ENCODE measurements at regions not wholly inside any gene's neighbourhood (a gene's known extent, or its start where the extent isn't known, plus 50 kb on each side); places are given as distances from the start of the nearest gene placed in this dataset.
"Not testable (repeated sequence)": the region's sequence is repeated elsewhere in the genome, so short reads cannot be mapped to it uniquely, and the experiment has no call there.

DNA sequence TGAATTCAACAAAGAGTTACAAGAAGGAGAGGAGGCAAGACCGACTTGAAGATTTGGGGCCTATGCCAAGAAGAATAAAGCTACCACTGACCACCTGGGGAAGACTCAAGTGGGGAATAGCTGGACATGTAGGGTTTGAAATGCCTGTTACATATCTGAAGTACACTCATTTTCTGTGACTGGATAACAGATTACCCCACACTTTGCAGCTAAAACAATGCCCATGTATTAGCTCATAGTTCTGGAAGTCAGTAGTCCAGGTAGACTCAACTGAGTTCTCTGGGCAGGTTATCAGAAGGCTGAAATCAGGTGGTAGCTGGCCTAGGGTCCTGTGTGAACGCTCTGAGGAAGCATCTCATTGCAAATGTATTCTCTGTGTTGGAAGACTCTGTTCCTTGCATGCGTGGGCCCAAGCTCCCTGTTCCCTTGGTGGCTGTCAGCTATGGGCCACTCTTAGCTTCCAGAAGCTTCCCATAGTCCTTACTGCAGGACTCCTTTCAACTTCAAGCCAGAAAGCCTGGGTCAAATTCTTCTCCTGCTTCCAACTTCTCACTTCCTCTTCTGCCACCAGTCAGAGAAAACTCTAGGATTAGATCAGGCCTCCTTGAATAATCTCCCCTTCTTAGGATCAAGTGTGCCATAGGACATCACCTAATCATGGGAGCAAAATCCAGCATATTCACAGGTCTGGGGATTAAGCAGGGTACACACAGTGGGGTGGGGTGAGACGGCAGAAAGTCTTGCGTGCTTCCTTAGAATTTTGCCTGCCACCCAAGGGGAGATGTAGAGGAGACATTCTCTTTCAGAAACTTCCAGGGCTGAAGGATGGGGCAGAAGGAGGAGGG is 187.8 kb downstream of the SHQ1 start:
- no peak for DNase-seq

DNA sequence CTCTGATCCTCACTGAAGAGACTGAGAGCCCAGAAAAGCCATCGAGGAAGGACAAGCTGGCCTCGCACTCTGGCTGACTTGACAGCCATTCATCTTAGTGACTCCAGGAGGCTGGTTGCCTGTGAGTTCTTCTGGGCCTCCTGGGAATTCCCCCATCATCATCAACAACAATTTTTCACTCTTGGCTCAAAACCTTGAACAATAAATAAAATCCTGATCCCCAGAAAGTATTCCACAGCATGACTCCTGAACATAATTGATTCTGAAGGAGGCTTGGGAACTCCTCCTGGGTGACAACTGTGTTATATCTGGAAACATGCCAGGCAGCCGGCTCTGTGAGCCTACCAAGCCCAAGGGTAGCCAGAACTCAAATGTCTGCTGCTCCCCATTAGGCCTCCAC is 188.6 kb downstream of the SHQ1 start:
- DNase-seq = no peak

GRCh38 chr3:72659188-72659587 is 189.1 kb downstream of the SHQ1 start:
- no peak for DNase-seq

DNA sequence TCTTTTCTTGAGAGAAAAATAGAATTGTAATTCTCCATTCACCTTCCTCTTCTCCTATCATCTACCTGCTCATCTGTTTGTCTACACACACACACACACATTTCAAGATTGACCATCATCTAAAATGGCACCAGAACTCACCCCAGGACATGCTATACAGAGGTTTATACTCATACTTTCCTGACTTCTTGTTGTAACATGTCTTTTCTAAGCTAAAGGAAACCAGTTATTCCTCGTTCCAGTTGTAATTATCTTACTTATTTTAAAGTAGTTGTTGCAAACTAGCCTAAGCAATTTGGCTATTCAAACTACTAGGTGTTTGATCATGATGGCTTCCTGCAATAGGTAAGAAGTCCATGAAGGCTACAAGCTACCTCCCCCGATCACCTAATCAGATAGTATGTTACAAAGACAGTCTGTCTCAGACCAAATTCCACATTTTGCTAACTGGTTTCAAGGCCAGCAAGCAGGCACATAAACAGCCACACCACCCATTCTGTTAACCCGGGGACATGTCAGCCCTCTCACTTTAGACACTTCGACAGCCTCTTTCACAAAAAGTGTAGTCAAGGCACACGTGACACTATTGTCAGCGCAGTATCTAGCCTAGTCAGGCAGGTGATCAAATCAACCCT is 189.7 kb downstream of the SHQ1 start:
- DNase-seq = no peak

DNA sequence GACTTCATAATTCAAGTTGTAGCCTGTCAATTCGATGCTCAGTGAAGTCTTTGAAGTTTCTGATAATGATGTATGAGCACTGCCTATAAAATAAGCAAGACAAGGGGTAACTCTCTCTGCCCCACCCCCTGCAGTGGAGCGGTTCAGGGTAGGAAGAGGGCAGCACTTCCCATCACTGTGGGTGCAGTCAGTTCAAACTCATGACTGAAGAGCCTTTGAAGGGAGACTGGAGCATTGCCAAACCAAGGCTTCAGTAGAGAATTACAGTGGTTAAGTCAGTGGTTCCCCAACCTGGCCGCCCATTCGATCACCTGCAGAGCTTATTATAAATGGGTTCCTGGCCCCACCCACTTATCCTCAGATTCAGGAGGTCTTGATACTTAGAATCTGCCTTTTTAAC is 190.6 kb downstream of the SHQ1 start:
- DNase-seq = peak; percentile 18

DNA sequence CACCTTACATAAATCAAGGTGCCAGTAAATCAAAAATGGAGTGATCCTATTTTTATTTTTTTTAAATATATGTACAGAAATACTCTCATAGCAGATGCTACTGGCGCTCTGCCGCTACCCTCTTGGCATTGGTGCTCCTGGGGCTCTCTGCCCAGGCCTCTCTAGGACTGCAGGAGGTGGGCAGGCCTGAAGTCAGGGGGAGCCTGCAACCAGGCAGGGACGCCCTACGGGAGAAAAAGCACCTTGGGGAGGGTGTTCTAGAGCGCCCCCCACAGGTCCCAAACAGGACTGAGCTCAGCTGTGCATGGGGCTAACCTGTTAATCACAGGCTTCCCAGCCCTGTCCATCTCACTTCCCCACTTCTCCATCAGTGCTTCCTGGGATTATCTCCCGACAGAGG is 192.5 kb downstream of the SHQ1 start:
- DNase-seq = no peak

- DNase-seq = no peak
Measured at GRCh38 chr3:72655131-72655551, 193.1 kb downstream of the SHQ1 start.

DNA sequence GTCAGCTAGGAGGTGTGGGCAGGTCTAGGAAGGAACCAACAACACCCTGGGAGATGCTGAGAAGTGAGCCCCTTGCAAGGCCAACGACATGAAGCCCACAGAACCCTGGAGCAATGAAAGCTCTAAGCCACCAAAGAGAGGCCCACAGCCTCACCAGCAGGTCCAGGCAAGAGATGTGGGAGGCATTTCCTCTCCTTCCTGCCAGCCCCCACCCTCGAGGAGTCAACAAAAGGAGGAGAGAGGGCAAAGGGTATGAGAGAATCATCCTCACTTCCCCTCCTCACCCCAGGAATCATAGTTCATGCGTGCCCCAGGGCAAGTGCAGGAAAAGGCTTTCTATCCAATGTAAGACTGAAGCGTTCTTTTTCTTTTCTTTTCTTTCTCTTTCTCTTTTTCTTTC is 195.8 kb downstream of the SHQ1 start:
- no peak for DNase-seq

- DNase-seq = no peak
Measured at GRCh38 chr3:72651498-72651897, 196.7 kb downstream of the SHQ1 start.

DNA sequence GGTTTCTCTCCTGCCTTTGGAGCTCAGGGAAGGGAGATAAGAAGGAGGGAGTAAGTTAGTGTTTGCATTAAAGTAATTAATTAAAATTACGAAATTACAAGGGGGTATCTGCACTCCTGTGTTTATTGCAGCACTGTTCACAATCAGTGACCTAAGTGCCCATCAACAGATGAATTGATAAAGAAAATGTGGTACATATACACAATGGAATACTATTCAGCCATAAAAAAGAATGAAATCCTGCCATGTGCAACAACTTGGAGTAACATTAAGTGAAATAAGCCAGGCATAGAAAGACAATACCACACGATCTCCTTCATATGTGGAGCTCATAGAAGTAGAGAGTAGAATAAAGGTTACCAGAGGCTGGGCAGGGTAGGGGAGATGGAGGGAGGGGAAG is 202.0 kb downstream of the SHQ1 start:
- no peak for DNase-seq

GRCh38 chr3:72643635-72644034 is 204.6 kb downstream of the SHQ1 start:
- DNase-seq = not testable (repeated sequence)

DNA sequence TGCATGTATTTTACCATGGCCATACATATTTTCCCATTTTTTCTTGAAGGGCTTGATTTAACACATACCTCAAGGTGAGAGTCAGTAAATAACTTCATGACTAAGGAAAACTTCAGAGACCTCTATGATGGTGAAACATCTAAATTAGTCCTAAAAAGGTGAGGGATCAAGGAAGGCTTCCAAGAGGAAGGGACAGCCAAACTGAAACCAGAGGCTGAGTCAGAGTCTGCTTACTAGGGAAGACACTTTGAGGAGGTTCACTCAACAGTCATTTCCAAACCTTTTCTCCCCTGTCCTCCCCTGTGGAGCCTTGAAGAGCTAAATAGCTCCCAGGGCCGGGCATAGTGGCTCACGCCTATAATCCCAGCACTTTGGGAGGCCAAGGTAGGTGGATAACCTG is 206.6 kb downstream of the SHQ1 start:
- DNase-seq = no peak

GRCh38 chr3:72641072-72641471 is 207.2 kb downstream of the SHQ1 start:
- no peak for DNase-seq

- no peak for DNase-seq
Measured at GRCh38 chr3:72636969-72637597, 211.2 kb downstream of the SHQ1 start.

- DNase-seq = no peak
Measured at GRCh38 chr3:72635551-72635950, 212.7 kb downstream of the SHQ1 start.

GRCh38 chr3:72634128-72634527 is 214.1 kb downstream of the SHQ1 start:
- DNase-seq = no peak

DNA sequence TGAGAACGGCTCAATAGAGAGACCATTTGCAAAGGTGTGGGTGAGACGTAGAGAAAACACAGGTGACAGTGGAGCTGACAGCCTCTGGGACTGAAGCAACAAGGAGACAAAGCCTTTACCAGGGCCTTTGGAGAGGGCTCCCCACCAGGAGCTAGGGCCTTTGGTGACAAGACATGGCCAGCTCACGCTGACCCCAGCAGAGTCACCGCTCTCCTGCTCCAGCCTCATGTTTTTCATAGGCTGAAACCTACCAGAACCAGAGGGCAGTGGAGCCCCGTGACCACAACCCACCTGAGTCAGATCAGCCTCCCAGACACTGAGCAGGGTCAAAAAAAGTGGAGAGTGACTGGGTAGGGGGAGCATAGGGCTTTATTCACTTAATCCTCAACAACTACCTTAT is 214.7 kb downstream of the SHQ1 start:
- no peak for DNase-seq

- DNase-seq = no peak
Measured at GRCh38 chr3:72633121-72633520, 215.1 kb downstream of the SHQ1 start.

- no peak for DNase-seq
Measured at GRCh38 chr3:72632129-72632528, 216.1 kb downstream of the SHQ1 start.

GRCh38 chr3:72630969-72631344 is 217.3 kb downstream of the SHQ1 start:
- no peak for DNase-seq

- DNase-seq = no peak
Measured at GRCh38 chr3:72630327-72630968, 217.8 kb downstream of the SHQ1 start.

- DNase-seq = no peak
Measured at GRCh38 chr3:72629191-72629631, 219.0 kb downstream of the SHQ1 start.

- no peak for DNase-seq
Measured at GRCh38 chr3:72628065-72628464, 220.2 kb downstream of the SHQ1 start.

- no peak for DNase-seq
Measured at GRCh38 chr3:72627271-72627670, 221.0 kb downstream of the SHQ1 start.

All from activated naive CD4-positive, alpha-beta T cell treated with Interleukin-2 at 50 U/mL for 16 hours (primary cell).